ENCODE measurements at regions not wholly inside any gene's neighbourhood (a gene's known extent, or its start where the extent isn't known, plus 50 kb on each side); places are given as distances from the start of the nearest gene placed in this dataset.

DNA sequence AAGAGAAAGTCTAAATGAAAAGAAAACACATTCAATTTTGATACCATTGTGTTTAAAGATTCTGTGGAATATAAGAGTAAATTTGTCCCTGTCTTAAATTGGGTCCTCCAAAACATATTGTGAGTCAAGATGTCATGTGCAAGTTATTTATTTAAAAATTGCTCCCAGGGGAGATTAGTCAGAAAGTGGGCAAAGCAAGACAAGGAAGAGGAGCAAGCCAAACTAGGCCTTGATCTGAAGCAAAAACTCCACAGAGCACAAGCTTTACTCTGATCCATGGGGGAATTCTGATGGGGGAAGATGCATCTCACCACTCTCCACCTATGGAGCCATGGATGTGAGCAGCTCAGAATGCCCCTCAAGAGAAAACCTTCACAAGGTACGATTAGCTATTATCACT, 342.8 kb upstream of the IL12A start:
- no peak for TF ChIP-seq CTCF (IDR thresholded peaks at IDR 0.05; ENCODE audit: low read depth, low read length, poor library complexity, severe bottlenecking)
- no peak for TF ChIP-seq EZH2phosphoT487 (IDR thresholded peaks at IDR 0.05; ENCODE audit: borderline replicate concordance, low read length)

All from DOHH2 (cell line).